ENCODE measurements at regions not wholly inside any gene's neighbourhood (a gene's known extent, or its start where the extent isn't known, plus 50 kb on each side); places are given as distances from the start of the nearest gene placed in this dataset.

- TF ChIP-seq CTCF (IDR thresholded peaks at IDR 0.05), result no peak
Measured at GRCh38 chr2:216800836-216801235, 59.0 kb downstream of the TNP1 start.

GRCh38 chr2:216799873-216800431 lies 59.9 kb downstream of the TNP1 start:
- H3K4me3 ChIP-seq, result no peak overlapping the region
- no peaks in the 10 kb centered on the region for H3K36me3 ChIP-seq
- no peaks in the 10 kb centered on the region for H3K9me3 ChIP-seq
- H3K27ac ChIP-seq, result peak overlapping the region; percentile 42 to 64
- TF ChIP-seq CTCF (IDR thresholded peaks at IDR 0.05), result no peak
- no peak for DNase-seq (ENCODE audit: low spot score)
- no peaks in the 10 kb centered on the region for H3K27me3 ChIP-seq
- H3K4me1 ChIP-seq, result peaks cover 0 to 45% of the 10 kb centered on the region in 2 donors

More at GRCh38 chr2:216800836-216801235, 59.0 kb downstream of the TNP1 start:
- DNase-seq (ENCODE audit: low spot score), result no peak
- Histone ChIP-seq H3K4me3 (no peak overlapping the region), H3K4me1 (peaks cover 0 to 46% of the 10 kb centered on the region in 2 donors), H3K36me3 (no peaks in the 10 kb centered on the region), H3K27me3 (no peaks in the 10 kb centered on the region), H3K27ac (peak overlapping the region; percentile 42 to 64), H3K9me3 (no peaks in the 10 kb centered on the region)

GRCh38 chr2:216796115-216796840 lies 63.6 kb downstream of the TNP1 start:
- no peak overlapping the region for H3K4me3 ChIP-seq
- H3K9me3 ChIP-seq, result no peaks in the 10 kb centered on the region
- no peak for TF ChIP-seq CTCF (IDR thresholded peaks at IDR 0.05)
- H3K27ac ChIP-seq, result no peak overlapping the region
- no peak for DNase-seq (ENCODE audit: low spot score)
- H3K4me1 ChIP-seq, result peaks cover 0 to 43% of the 10 kb centered on the region in 2 donors
- no peaks in the 10 kb centered on the region for H3K36me3 ChIP-seq
- no peaks in the 10 kb centered on the region for H3K27me3 ChIP-seq

- no peak overlapping the region for H3K4me3 ChIP-seq
- H3K27ac ChIP-seq, result peak overlapping the region in 1 of 2 donors; percentile 55
- no peaks in the 10 kb centered on the region for H3K9me3 ChIP-seq
- no peak for TF ChIP-seq CTCF (IDR thresholded peaks at IDR 0.05)
- H3K27me3 ChIP-seq, result no peaks in the 10 kb centered on the region
- no peak for DNase-seq (ENCODE audit: low spot score)
- peaks cover 0 to 20% of the 10 kb centered on the region in 2 donors for H3K4me1 ChIP-seq
- H3K36me3 ChIP-seq, result no peaks in the 10 kb centered on the region
Measured at GRCh38 chr2:216793386-216793785, 66.5 kb downstream of the TNP1 start.

- no peaks in the 10 kb centered on the region for H3K27me3 ChIP-seq
- H3K9me3 ChIP-seq, result no peaks in the 10 kb centered on the region
- no peak overlapping the region for H3K4me3 ChIP-seq
- DNase-seq (ENCODE audit: low spot score), result peak; percentile 91
- H3K4me1 ChIP-seq, result peaks cover 0 to 20% of the 10 kb centered on the region in 2 donors
- TF ChIP-seq CTCF (IDR thresholded peaks at IDR 0.05), result no peak
- H3K36me3 ChIP-seq, result no peaks in the 10 kb centered on the region
- H3K27ac ChIP-seq, result peak overlapping the region; percentile 63 to 75
Measured at GRCh38 chr2:216792222-216793021, 67.4 kb downstream of the TNP1 start.
